GM23338 (cell line): ENCODE measurements at regions not wholly inside any gene's neighbourhood (a gene's known extent, or its start where the extent isn't known, plus 50 kb on each side); places are given as distances from the start of the nearest gene placed in this dataset.

Source experiments
- ATAC-seq: fragments of 200-7000 bp; cut with Tn5 transposase; 3 replicates; pipeline ENCODE4 v1.9.1; 2020
- DNase-seq: peaks from one replicate; pipeline ENCODE4 v3.0.0-alpha.2; 2015; ENCODE audit warnings: low spot score
- H2AFZ ChIP-seq: fragments of 200-600 bp; sonication (generic); 2 replicates; pipeline ENCODE4 v1.8.0; 2016; ENCODE audit warnings: antibody characterized with exemption, mild to moderate bottlenecking, moderate library complexity
- H3F3A ChIP-seq: fragments of 200-600 bp; sonication (generic); replicated peaks from 2 replicates; pipeline ENCODE4 v1.8.0; 2017; ENCODE audit warnings: antibody characterized with exemption, mixed run types, low read depth
- H3K27ac ChIP-seq: fragments of 200-600 bp; sonication (generic); 2 replicates; pipeline ENCODE4 v1.6.1; 2016; ENCODE audit warnings: low read depth
- H3K27me3 ChIP-seq: fragments of 200-600 bp; sonication (generic); 2 replicates; pipeline ENCODE4 v1.8.0; 2016; ENCODE audit warnings: mild to moderate bottlenecking, mixed run types, moderate library complexity; ENCODE audit not compliant: insufficient read depth
- H3K36me3 ChIP-seq: fragments of 200-600 bp; sonication (generic); 2 replicates; pipeline ENCODE4 v1.8.0; 2016; ENCODE audit warnings: mild to moderate bottlenecking; ENCODE audit not compliant: insufficient read depth
- H3K4me1 ChIP-seq: fragments of 200-600 bp; sonication (generic); 2 replicates; pipeline ENCODE4 v1.8.0; 2016; ENCODE audit warnings: mild to moderate bottlenecking, moderate library complexity; ENCODE audit not compliant: insufficient read depth
- H3K4me2 ChIP-seq: fragments of 200-600 bp; sonication (generic); 2 replicates; pipeline ENCODE4 v1.7.1; 2017; ENCODE audit warnings: mixed run types
- H3K4me3 ChIP-seq: fragments of 200-600 bp; sonication (generic); 2 replicates; pipeline ENCODE4 v1.6.1; 2016; ENCODE audit warnings: mixed run types
- H3K79me2 ChIP-seq: fragments of 200-600 bp; sonication (generic); replicated peaks from 2 replicates; pipeline ENCODE4 v1.8.0; 2017; ENCODE audit warnings: mild to moderate bottlenecking; ENCODE audit not compliant: insufficient read depth
- H3K9me2 ChIP-seq: fragments of 200-600 bp; sonication (generic); 2 replicates; pipeline ENCODE4 v1.8.0; 2017; ENCODE audit not compliant: insufficient read depth
- H4K20me1 ChIP-seq: fragments of 200-600 bp; sonication (generic); replicated peaks from 2 replicates; pipeline ENCODE4 v1.8.0; 2017; ENCODE audit warnings: mild to moderate bottlenecking; ENCODE audit not compliant: insufficient read depth
- H3K27ac Mint-ChIP-seq: 2 replicates; pipeline ENCODE4 v1.8.0; 2020; ENCODE audit warnings: inconsistent platforms, mild to moderate bottlenecking, moderate library complexity, mixed read lengths
- H3K27me3 Mint-ChIP-seq: 3 replicates; pipeline ENCODE4 v1.8.0; 2022; ENCODE audit warnings: low read depth, mild to moderate bottlenecking, moderate library complexity, mixed read lengths, inconsistent platforms; ENCODE audit not compliant: insufficient read depth, poor library complexity
- H3K36me3 Mint-ChIP-seq: 3 replicates; pipeline ENCODE4 v1.8.0; 2021; ENCODE audit warnings: low read depth, mild to moderate bottlenecking, inconsistent platforms, moderate library complexity, mixed read lengths
- H3K4me1 Mint-ChIP-seq: 3 replicates; pipeline ENCODE4 v1.8.0; 2020; ENCODE audit warnings: mild to moderate bottlenecking, inconsistent platforms, mixed read lengths
- H3K4me3 Mint-ChIP-seq: 3 replicates; pipeline ENCODE4 v1.8.0; 2021; ENCODE audit warnings: moderate library complexity, mild to moderate bottlenecking, inconsistent platforms, mixed read lengths
- H3K9me3 Mint-ChIP-seq: 3 replicates; pipeline ENCODE4 v1.8.0; 2020; ENCODE audit warnings: moderate library complexity, mild to moderate bottlenecking, inconsistent platforms, mixed read lengths
- CREB1 ChIP-seq: fragments of 250-450 bp; sonication (Bioruptor Pico); IDR thresholded peaks from 2 replicates; pipeline ENCODE4 v1.5.0; 2020; ENCODE audit warnings: low read depth, mild to moderate bottlenecking, moderate library complexity
- EZH2 ChIP-seq: fragments of 200-600 bp; sonication (generic); IDR thresholded peaks from one replicate; pipeline ENCODE4 v1.8.0; 2017; ENCODE audit warnings: antibody characterized with exemption, mild to moderate bottlenecking, low read depth; ENCODE audit not compliant: unreplicated experiment
- NANOG ChIP-seq: IDR thresholded peaks from 2 replicates; pipeline ENCODE4 v1.6.1; 2016; ENCODE audit warnings: antibody characterized with exemption, borderline replicate concordance
- STAT1 ChIP-seq: IDR thresholded peaks from one replicate; pipeline ENCODE4 v1.6.1; 2016; ENCODE audit warnings: antibody characterized with exemption; ENCODE audit not compliant: unreplicated experiment
- TF ChIP-seq, protein P1 (sequence below): fragments of 250-450 bp; sonication (Bioruptor Pico); IDR thresholded peaks from 2 replicates; pipeline ENCODE4 v1.5.0; 2020; ENCODE audit warnings: mild to moderate bottlenecking, moderate library complexity
- TF ChIP-seq, protein P2 (sequence below): IDR thresholded peaks from one replicate; pipeline ENCODE4 v1.6.1; 2018; ENCODE audit warnings: antibody characterized with exemption; ENCODE audit not compliant: unreplicated experiment
- TF ChIP-seq, protein P3 (sequence below): IDR thresholded peaks from 2 replicates; pipeline ENCODE4 v1.6.1; 2016; ENCODE audit warnings: antibody characterized with exemption
- TF ChIP-seq, protein P4 (sequence below), 2 experiments: fragments of 200-600 bp in 1 of 2; sonication (generic) in 1 of 2; conservative IDR thresholded peaks; 2 replicates each; pipeline versions ENCODE4 v1.5.1 to v1.6.1; 2016 to 2017; ENCODE audit warnings: antibody characterized with exemption in 2 of 2, low read depth in 2 of 2, mild to moderate bottlenecking in 2 of 2, moderate library complexity in 1 of 2

DNA sequence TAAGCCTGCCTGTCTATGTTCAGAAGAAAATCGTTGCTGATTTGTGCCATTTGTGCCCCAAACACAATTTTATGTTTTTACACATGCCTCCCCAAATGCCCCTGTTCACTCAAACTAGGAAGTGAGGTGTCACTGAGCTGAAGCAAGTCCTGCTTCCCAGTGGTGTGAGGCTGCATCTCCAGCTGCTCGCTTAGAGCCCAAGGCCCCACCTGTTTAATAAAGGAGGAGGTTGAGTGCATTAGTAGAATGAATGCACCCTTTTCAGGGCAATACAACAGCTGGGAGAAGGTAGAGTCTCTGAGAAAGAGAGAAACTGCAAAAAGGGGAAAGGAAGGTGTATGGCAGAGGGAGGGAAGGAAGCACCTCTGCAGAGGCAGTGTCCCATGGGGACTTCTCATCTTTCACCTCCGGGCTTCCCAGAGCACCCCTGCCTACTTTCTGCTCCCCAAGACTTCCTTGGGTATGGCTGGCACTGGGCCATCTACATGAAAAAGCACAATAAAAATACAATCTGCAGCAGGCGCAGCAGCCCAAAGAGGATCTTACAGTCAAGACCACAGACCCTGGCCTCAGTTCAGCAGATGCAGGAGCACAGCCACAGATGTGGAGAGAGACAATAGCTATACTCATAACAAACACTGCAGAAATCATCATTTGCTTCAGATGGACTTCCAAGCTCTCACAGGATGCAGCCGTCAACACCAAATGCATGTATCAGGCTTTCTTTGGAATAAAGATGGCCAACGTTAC lies 165.9 kb downstream of the POLR2M start:
- no peak overlapping the region for H3K27ac ChIP-seq

More for the DNA sequence above, 165.9 kb downstream of the POLR2M start:
- no peak overlapping the region for H3K4me3 Mint-ChIP-seq
- 0 out of 2 replicates have a peak overlapping the region, but pooled peaks have one; percentile 50 for H3K27ac Mint-ChIP-seq
- H3K4me2 ChIP-seq: no peak overlapping the region
- no peaks in the 10 kb centered on the region for H3K36me3 Mint-ChIP-seq
- no peaks in the 10 kb centered on the region; the same call in 2 of the 3 replicates for H3K4me1 Mint-ChIP-seq
- no peaks in the 10 kb centered on the region for H3F3A ChIP-seq
- no peak overlapping the region for H3K4me3 ChIP-seq
- H3K79me2 ChIP-seq: no peaks in the 10 kb centered on the region
- ATAC-seq: no peak
- no peaks in the 10 kb centered on the region for H3K27me3 ChIP-seq
- H3K4me1 ChIP-seq: no peaks in the 10 kb centered on the region
- DNase-seq: no peak
- peak overlapping the region; percentile 28; the same call in 1 of the 2 replicates for H2AFZ ChIP-seq
- H4K20me1 ChIP-seq: no peaks in the 10 kb centered on the region
- no peaks in the 10 kb centered on the region for H3K36me3 ChIP-seq
- no peaks in the 10 kb centered on the region; the same call in 2 of the 3 replicates for H3K9me3 Mint-ChIP-seq
- peaks cover 3% of the 10 kb centered on the region for H3K27me3 Mint-ChIP-seq
- TF ChIP-seq, protein P1, sequence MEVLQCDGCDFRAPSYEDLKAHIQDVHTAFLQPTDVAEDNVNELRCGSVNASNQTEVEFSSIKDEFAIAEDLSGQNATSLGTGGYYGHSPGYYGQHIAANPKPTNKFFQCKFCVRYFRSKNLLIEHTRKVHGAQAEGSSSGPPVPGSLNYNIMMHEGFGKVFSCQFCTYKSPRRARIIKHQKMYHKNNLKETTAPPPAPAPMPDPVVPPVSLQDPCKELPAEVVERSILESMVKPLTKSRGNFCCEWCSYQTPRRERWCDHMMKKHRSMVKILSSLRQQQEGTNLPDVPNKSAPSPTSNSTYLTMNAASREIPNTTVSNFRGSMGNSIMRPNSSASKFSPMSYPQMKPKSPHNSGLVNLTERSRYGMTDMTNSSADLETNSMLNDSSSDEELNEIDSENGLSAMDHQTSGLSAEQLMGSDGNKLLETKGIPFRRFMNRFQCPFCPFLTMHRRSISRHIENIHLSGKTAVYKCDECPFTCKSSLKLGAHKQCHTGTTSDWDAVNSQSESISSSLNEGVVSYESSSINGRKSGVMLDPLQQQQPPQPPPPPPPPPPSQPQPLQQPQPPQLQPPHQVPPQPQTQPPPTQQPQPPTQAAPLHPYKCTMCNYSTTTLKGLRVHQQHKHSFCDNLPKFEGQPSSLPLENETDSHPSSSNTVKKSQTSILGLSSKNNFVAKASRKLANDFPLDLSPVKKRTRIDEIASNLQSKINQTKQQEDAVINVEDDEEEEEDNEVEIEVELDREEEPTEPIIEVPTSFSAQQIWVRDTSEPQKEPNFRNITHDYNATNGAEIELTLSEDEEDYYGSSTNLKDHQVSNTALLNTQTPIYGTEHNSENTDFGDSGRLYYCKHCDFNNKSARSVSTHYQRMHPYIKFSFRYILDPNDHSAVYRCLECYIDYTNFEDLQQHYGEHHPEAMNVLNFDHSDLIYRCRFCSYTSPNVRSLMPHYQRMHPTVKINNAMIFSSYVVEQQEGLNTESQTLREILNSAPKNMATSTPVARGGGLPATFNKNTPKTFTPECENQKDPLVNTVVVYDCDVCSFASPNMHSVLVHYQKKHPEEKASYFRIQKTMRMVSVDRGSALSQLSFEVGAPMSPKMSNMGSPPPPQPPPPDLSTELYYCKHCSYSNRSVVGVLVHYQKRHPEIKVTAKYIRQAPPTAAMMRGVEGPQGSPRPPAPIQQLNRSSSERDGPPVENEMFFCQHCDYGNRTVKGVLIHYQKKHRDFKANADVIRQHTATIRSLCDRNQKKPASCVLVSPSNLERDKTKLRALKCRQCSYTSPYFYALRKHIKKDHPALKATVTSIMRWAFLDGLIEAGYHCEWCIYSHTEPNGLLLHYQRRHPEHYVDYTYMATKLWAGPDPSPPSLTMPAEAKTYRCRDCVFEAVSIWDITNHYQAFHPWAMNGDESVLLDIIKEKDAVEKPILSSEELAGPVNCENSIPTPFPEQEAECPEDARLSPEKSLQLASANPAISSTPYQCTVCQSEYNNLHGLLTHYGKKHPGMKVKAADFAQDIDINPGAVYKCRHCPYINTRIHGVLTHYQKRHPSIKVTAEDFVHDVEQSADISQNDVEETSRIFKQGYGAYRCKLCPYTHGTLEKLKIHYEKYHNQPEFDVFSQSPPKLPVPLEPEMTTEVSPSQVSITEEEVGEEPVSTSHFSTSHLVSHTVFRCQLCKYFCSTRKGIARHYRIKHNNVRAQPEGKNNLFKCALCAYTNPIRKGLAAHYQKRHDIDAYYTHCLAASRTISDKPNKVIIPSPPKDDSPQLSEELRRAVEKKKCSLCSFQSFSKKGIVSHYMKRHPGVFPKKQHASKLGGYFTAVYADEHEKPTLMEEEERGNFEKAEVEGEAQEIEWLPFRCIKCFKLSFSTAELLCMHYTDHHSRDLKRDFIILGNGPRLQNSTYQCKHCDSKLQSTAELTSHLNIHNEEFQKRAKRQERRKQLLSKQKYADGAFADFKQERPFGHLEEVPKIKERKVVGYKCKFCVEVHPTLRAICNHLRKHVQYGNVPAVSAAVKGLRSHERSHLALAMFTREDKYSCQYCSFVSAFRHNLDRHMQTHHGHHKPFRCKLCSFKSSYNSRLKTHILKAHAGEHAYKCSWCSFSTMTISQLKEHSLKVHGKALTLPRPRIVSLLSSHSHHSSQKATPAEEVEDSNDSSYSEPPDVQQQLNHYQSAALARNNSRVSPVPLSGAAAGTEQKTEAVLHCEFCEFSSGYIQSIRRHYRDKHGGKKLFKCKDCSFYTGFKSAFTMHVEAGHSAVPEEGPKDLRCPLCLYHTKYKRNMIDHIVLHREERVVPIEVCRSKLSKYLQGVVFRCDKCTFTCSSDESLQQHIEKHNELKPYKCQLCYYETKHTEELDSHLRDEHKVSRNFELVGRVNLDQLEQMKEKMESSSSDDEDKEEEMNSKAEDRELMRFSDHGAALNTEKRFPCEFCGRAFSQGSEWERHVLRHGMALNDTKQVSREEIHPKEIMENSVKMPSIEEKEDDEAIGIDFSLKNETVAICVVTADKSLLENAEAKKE (CRISPR knock-in tag): no peak
- no peak for TF ChIP-seq EZH2
- TF ChIP-seq CREB1: no peak
- TF ChIP-seq, protein P2, sequence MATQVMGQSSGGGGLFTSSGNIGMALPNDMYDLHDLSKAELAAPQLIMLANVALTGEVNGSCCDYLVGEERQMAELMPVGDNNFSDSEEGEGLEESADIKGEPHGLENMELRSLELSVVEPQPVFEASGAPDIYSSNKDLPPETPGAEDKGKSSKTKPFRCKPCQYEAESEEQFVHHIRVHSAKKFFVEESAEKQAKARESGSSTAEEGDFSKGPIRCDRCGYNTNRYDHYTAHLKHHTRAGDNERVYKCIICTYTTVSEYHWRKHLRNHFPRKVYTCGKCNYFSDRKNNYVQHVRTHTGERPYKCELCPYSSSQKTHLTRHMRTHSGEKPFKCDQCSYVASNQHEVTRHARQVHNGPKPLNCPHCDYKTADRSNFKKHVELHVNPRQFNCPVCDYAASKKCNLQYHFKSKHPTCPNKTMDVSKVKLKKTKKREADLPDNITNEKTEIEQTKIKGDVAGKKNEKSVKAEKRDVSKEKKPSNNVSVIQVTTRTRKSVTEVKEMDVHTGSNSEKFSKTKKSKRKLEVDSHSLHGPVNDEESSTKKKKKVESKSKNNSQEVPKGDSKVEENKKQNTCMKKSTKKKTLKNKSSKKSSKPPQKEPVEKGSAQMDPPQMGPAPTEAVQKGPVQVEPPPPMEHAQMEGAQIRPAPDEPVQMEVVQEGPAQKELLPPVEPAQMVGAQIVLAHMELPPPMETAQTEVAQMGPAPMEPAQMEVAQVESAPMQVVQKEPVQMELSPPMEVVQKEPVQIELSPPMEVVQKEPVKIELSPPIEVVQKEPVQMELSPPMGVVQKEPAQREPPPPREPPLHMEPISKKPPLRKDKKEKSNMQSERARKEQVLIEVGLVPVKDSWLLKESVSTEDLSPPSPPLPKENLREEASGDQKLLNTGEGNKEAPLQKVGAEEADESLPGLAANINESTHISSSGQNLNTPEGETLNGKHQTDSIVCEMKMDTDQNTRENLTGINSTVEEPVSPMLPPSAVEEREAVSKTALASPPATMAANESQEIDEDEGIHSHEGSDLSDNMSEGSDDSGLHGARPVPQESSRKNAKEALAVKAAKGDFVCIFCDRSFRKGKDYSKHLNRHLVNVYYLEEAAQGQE: no peak
- TF ChIP-seq NANOG: no peak
- TF ChIP-seq, protein P3, sequence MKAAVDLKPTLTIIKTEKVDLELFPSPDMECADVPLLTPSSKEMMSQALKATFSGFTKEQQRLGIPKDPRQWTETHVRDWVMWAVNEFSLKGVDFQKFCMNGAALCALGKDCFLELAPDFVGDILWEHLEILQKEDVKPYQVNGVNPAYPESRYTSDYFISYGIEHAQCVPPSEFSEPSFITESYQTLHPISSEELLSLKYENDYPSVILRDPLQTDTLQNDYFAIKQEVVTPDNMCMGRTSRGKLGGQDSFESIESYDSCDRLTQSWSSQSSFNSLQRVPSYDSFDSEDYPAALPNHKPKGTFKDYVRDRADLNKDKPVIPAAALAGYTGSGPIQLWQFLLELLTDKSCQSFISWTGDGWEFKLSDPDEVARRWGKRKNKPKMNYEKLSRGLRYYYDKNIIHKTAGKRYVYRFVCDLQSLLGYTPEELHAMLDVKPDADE: no peak
- no peak for TF ChIP-seq STAT1
- TF ChIP-seq, protein P4, sequence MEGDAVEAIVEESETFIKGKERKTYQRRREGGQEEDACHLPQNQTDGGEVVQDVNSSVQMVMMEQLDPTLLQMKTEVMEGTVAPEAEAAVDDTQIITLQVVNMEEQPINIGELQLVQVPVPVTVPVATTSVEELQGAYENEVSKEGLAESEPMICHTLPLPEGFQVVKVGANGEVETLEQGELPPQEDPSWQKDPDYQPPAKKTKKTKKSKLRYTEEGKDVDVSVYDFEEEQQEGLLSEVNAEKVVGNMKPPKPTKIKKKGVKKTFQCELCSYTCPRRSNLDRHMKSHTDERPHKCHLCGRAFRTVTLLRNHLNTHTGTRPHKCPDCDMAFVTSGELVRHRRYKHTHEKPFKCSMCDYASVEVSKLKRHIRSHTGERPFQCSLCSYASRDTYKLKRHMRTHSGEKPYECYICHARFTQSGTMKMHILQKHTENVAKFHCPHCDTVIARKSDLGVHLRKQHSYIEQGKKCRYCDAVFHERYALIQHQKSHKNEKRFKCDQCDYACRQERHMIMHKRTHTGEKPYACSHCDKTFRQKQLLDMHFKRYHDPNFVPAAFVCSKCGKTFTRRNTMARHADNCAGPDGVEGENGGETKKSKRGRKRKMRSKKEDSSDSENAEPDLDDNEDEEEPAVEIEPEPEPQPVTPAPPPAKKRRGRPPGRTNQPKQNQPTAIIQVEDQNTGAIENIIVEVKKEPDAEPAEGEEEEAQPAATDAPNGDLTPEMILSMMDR (conservative IDR thresholded peaks at IDR 0.05; ENCODE audit: low read depth in 2 of 2): no peak
- H3K9me2 ChIP-seq: 0 out of 2 replicates have a peak, but pooled peaks cover 4% of the 10 kb centered on the region
